Stomach (tissue), 4 donors: ENCODE measurements at regions not wholly inside any gene's neighbourhood (a gene's known extent, or its start where the extent isn't known, plus 50 kb on each side); places are given as distances from the start of the nearest gene placed in this dataset.

Source experiments
- CTCF ChIP-seq, 7 experiments: fragments of 450-650 bp in 4 of 7; fragments of 200-600 bp in 3 of 7; sonication (generic) in 3 of 7; IDR thresholded peaks; one replicate each; pipeline ENCODE4 v1.5.1; 2016 to 2019; ENCODE audit warnings: antibody characterized with exemption in 7 of 7, control low read depth in 2 of 7, mild to moderate bottlenecking in 1 of 7
- EP300 ChIP-seq: sonication (generic); formaldehyde crosslinking; IDR thresholded peaks from one replicate; pipeline ENCODE4 v1.6.1; 2017; ENCODE audit warnings: antibody characterized with exemption

DNA sequence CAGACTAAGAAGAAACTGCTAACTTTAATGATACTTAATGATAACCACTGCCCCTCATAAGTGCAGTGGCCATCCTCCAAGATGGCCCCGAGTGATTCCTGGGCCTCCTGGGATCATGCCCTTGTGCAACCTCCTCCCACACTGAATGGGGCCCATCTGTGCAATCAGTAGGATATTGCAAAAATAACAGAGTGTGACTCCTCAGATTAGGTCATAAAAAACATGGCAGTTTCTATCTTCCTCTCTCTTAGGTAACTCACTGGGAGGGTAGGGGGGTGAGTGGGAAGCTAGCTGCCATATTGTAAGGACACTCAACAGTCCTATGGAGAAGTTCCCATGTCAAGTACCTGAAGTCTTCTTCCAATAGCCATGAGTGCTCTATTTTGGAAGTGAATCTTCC, 173.0 kb downstream of the SHQ1 start:
- TF ChIP-seq CTCF (IDR thresholded peaks at IDR 0.05) (no peak), EP300 (no peak)
